GM19025 (cell line): ENCODE measurements at regions not wholly inside any gene's neighbourhood (a gene's known extent, or its start where the extent isn't known, plus 50 kb on each side); places are given as distances from the start of the nearest gene placed in this dataset.

Source experiments
- ATAC-seq: cut with Tn5 transposase; IDR thresholded peaks from one replicate; pipeline ENCODE4 v1.9.1; 2021; ENCODE audit warnings: mild to moderate bottlenecking, low read depth, moderate library complexity; ENCODE audit not compliant: unreplicated experiment

DNA sequence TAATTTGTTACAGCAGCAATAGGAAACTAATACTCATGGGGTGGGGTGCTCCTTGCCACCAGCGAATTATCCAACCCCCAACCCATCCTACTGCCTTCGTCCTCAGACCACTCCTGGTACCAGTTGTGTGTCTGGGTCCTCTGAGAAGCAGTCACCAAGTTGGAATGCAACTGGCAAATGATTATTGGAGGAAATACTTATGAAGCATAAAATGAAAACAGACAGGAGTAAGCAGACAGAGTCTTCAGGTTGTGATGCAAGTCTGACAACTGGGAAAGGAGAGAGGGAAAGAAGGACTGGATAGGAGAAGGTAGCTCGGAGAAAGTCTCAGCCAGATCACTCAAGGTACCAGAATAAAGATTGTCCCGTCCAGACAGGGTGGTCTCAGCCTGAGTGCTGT lies 181.1 kb upstream of the ARID2 start:
- ATAC-seq, result no peak

DNA sequence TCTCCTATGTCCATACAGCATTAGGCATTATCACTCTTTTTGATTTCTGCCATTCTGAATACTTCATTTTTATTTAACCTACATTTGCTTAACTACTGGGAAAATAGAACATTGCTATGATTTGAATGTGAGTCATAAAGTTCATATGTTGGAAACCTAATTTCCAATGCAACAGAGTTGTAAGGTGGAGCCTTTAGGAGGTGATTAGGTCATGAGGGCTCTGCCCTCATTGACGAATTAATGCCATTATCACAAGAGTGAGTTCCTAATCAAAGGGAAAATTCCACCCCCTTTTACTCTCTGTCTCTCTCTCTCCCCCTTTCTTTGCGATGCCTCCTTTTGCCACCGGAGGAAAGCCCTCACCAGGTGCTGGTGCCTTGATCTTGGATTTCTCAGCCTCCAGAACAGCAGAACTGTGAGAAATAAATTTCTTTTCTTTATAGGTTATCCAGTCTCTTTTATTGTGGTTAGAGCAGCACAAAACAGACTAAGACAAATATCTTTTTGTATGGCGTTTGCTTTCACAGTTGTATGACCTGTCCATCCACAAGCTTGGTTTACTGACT lies 180.1 kb upstream of the ARID2 start:
- no peak for ATAC-seq

DNA sequence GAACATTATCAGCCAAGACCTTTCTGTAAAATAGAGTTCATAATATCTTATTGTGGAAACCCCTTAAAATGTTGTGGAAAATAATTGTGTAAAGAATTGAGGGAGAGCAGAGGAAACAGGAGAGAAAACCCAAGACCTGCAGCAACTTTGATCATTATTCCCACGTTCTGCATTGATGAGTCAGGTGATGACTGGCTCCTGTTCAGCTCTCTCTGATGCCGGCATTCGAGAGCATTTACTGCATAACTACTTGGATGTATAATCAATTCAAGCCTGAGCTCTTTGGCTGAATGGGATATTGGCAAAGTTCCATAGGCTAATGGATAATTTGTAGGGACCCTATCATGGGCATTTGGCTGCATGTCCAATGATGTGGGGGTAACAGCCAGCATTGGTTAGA lies 176.3 kb upstream of the ARID2 start:
- ATAC-seq, result no peak

DNA sequence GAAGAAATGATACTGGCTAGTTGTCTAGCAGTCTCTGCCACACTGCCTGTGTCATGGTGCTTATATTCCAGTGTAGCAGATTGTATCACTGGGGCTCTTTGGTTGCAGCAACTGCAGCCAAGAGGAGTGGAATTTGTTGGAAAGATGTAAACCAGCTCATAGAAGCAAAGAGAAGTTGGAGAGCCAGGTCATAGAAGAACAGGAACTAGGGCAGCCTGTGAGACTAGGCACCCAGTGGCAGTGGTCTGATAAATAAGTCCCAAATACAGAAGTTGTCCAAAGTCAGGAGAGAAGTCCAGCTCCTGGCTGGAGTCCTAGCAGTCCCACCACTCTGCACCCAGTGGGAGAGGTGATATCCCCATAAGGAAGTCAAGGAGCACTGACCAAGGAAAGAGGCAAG lies 172.5 kb upstream of the ARID2 start:
- no peak for ATAC-seq

DNA sequence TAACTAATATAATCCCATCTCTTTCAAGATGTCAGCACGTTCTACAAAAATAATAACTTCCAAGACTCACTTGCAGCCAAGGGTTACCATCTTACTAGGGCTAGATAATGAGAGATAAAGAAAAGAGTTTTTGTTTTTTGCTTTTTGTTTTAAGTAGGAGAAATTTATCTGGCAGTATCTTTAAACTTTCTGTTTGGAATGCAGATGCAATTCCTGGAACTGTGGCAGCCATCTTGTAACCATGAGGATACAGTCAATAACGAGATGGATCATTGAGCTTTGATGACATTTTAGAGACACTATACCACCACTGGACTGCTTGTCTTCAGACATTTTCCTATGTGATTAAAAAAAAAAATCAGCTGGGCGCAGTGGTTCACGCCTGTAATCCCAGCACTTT lies 171.2 kb upstream of the ARID2 start:
- ATAC-seq, result no peak

DNA sequence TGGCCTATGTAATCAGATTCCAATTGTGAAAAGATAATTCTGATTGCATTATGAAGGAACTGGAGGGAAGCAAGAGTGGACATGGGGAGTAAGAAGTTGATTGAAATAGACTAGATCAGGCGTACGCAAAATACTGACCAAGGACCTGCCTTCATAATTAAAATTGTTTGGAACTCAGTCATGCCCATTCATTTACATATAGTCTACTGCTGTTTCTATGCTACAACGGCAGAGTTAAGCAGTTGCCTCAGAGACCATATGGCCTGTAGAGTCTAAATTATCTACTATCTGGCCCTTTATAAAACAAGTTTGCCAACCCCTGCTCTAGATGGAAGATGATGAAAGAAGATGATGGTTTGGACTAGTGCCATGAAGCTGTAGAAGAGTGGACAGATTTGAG lies 170.0 kb upstream of the ARID2 start:
- ATAC-seq, result no peak

DNA sequence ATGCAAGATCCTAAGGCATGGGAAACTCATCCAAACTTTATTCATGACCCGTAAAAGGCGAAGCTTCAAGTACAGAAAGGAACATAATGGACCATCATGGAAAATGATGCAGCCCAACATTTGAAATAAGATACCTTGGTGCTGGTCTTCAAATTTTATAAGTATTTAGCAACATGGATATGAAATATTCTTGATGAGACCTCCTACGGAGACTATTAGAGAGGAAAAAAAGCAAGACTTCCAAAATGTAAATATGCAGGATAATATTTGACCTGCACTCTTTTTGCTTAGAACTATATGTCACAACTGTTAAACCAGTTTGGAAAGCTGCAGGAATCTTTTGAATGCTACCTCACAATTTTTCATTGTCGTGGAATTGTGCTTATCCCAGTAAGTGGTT lies 168.8 kb upstream of the ARID2 start:
- no peak for ATAC-seq

DNA sequence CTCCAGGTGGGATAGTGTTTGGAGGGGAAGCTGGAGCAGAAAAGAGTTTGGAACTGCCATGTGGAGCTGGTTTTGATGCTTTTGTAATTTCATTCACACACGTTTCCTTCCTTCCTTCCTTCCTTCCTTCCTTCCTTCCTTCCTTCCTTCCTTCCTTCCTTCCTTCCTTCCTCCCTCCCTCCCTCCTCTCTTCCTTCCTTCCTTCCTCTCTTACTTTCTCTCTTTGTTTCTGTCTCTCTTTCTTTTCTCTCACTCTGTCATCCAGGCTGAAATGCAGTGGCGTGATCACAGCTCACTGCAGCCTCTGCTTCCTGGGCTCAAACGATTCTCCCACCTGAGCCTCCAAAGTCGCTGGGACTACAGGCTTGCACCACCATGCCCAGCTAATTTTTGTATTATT lies 168.0 kb upstream of the ARID2 start:
- no peak for ATAC-seq

DNA sequence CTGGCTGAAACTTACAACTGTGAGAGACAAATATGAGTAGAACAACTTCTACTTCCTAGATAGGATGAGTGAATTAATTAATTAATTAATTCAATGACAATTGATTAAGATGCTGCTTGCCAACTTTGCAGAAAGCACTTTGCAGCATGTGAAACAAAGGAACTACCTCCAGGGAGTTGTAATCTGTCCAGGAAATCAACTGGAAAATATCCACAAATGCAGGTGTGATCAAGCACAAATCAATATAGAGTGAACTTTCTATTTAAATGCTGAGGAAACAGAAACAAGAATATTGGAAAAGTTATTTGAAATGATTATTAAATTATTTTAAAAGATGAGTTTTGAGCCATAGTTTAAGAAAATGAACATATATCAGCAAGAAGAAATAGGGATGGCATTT lies 163.9 kb upstream of the ARID2 start:
- ATAC-seq, result no peak

DNA sequence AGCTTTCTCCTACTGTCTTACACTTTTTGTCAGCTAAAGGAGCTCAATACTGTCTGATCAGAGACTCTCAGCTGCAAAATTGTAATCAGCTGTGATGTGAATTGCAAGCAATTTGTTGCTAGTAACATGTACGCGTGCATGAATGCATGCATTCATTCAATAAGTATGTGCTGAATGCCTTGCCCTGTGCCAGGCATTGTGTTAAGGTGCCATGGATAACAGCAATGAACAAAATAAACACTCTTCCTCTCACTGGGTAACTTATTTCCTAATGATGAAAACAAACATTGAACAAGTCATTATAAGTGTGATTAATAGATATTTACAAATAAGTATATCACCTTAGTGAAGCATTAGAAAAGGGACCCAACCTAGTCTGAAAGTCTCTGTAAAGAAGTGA lies 163.2 kb upstream of the ARID2 start:
- no peak for ATAC-seq

DNA sequence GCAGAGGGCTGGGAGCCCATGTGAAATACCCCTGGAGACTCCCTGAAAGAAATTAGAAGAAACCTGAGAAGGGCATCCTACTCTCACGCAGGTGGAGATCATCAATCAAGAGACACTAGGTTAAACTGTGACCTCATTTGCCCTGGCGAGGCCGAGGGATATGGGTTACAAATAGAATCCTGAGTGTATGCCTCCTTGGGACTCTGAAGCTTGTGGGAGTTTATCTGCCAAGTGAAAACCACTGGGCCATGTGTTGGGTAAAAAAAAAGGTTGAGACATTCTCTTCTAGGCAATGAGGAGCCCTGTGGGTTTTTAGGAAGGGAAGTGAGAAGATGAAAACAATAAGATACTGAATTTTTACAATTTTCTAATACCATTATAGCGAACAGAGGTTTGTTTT lies 160.7 kb upstream of the ARID2 start:
- ATAC-seq, result no peak

DNA sequence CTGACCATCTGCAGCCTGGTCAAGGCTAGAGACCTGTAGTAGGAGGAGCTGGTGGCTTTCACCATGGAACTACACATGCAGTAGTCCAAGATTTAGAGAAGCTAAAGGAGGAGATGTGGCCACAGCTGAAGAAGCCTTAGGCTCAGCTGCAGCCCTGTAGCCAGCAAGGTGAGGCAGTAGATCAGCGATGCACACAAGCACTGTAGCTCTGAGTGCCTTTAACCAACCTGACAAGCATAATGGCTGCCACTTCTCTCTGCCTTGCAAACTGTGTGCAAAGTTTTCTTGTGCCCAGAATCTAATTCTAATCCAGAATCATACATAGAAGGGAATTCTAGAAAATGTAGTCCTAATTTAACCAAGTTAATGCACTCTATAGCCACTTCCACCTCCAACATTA lies 159.0 kb upstream of the ARID2 start:
- ATAC-seq, result no peak

DNA sequence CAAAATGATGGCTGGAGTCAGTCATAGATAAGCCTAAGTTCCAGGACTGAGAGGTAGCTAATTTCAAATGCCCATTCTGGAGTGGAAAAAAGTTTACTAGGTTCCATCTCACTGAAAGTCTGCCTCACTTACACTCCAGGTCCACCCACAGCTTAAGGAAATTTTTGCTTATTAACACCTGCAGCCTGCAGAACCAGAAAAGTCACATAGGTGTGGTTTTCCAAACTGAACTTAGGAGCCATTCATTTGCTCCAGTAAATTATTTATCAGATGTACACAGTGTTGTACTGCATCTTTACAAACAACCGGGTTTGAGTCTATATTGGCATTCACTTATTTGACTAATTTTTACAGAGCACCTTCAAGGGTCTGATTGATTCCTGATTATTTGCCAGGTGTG lies 157.4 kb upstream of the ARID2 start:
- no peak for ATAC-seq

DNA sequence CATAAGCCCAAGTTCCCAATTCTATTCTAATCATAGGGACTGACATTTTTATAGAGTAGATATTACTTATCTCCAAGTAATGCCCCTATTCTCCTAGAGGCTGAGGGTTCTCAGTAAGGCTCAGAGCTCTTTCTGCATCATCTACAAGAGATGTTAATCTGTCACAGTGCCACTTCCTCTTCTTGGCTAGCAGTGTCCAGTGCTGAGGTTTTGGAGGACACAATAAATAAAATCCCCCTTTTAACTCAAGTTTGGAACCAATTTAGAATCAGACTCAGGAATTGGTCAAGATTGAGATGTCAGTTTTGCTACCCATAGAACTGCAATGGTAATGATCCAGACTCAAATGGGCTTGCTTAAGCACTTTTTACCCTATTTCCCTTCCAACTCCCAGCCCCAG lies 154.1 kb upstream of the ARID2 start:
- ATAC-seq, result no peak

DNA sequence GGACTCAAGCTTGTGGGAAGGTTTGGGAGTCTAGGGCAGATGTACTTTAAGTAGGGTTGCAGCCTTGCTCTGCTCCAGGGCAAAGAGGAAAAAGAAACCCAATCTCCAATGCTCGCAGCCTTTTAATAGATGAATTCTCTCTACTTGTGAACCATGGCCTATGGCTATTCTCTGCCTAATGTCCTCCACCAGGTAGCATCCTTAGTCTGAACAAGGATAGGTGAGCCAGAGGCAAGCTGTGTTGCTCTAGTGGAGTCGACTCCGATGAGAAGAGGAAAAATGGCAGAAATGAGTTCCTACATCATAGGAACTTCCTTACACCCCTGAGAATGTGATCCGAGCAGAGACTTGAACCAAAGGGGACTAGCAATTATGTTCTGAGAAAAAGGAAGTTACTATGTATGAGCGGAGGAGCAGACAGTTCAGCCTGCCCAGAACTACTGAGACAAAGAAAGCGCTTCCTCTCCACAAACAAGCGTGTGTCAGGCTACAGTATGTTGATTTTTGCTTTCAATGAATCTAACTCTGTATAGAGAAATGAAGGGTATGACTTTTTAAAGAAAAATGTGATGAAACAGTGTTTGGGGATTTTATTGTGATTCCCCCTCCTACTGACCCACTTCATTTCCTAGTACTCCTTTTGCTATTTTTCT lies 153.6 kb upstream of the ARID2 start:
- ATAC-seq, result no peak

DNA sequence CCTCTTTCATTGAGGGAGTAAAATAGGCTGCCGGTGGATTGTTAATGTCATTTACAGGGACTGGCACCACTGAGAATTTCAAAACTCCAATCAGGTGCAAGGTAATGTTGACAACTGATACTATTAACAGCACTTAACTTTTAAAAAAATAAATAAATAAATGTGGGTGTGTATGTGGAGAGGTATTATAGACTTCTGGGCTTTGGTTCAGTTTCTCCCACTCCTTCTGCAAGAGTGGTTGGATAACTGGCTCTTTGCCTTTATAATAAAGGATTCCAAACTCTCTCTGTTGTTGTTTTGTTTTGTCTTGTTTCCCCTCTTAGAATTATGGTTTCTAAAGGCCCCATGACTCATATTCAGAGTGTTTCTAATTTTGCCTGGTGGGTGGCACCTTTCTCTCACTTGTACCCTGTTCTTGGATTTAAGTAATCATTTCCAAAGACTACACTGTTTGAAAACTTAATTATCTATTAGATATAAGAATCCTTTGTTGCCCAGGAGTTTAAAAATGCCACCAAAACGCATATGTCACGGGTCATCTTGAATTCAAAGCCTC lies 151.6 kb upstream of the ARID2 start:
- peak; percentile 36 for ATAC-seq

DNA sequence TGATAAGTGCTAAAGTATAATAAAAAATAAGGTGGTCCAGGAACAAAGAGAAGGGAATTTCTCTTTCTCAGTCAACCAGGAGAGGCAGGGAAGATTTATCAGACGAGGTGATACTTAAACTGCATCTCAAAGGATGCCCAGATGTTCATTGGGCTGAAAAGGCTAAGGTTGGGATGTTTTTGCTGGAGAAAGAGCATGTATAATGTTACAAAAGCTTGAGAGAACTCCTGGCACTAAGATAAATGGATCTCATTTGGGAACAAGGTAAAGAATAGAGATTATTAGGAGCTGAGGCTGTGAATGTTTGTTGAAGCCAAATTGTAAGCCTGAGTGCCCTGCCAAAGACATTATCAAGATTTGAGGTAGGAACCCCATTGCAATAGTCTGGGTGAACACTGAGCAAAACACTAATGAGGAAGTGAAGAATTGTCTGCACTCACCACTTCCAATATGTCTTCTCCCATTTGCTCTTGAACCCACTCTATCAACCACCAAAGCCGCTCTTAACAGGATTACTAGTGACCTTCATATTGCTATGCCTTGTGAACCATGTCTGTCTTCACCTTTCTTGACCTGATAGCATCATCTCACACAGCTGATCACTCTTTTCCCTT lies 149.0 kb upstream of the ARID2 start:
- no peak for ATAC-seq

DNA sequence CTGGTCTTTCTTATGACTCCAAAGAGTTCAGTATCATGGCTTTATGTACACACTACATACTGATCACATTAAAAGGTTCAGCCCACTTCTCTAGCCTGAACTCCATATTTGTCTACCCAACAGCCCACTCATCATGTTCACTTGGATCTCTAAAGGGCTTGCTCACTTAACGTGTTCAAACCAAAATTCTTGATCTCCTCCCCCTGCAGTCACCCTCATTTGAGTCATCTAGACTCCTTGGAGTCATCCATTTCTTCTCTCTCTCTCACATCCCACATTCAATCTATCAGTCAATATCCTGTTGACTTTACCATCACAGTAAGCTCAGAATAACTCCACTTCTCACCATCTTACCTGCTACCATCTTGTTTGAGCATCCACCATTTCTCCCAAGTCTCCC lies 148.4 kb upstream of the ARID2 start:
- ATAC-seq, result no peak

DNA sequence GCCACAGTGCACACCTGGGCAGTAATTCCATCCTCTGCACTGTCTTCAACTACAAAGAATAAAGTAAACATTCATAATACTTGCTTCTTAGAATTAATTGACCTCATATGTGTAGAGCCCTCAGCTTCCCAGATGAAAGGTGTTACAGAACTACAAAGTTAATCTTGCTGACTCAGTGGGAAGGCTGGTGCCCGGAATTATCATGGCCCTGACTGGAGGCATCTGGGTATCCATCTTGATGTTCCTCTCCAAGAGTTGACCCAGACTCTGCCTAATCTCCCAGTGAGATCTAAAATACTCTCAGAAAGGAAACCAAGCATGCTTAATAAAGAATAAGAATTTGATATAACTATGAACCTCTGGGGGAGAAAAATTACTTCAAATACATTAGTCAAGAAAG lies 147.0 kb upstream of the ARID2 start:
- no peak for ATAC-seq

DNA sequence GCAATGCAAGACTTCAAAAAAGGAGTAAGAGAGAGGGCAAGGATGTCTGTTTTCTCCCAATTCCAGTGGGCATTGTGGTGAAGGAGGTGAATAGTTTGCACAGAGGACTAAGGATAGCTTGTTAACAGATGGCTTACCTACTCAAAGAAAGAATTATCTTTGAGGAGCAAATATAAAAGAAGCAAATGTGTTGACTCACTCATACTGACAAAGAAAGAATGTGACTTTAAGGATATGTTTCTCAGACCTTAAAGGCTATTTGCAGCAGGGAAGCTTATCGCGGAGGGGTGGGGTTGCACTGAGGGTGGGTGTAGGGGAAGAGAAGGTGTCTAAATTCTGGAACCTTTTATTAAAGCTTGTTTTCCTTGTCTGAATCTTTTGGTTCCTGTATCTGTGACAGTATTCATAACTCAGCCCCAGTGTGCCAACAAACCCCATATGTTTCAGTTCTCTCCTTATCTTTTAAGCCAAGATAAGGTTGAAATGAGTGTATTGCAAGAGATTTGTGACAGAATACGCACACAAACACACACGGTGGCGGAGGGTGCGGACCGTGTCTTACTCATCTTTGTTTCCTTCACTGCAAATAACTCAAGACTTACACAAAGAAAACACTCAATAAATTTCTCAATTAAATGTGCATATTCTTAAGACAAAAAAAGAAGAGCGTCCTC lies 146.4 kb upstream of the ARID2 start:
- ATAC-seq, result no peak

DNA sequence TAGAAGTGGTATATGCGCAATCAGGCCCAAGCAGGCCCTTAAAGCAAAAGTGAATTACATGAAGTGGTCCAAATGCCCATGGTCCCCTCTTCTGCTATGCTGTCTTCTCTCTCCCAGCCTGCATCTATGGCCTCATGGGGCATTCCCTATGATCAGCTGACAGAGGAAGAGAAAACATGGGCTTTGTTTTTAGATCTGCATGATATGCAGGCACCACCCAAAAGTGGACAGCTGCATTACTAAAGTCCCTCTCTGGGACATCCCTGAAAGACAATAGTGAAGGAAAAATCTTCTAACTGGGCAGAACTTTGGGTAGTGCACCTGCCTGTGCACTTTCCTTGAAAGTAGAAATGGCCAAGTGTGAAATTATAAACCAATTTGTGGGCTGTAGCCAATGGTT lies 145.2 kb upstream of the ARID2 start:
- ATAC-seq, result no peak
